Keratinocyte (primary cell): ENCODE measurements at regions not wholly inside any gene's neighbourhood (a gene's known extent, or its start where the extent isn't known, plus 50 kb on each side); places are given as distances from the start of the nearest gene placed in this dataset.
A peak's percentile ranks its signal among the peaks of the same experiment; 100 is the strongest.

ENCODE experiments used
- DNase-seq: peaks from one replicate; pipeline ENCODE4 v3.0.0-alpha.2; 2011; ENCODE audit warnings: low read depth, missing footprints, low spot score
- FAIRE-seq: peaks from 2 replicates; lab custom pipeline; 2011; peaks lifted over from hg19 to GRCh38; lab: Jason Lieb, UNC
- H2AFZ ChIP-seq: 2 replicates; pipeline ENCODE4 v1.6.0; 2012; ENCODE audit warnings: low read length, control low read depth, inconsistent platforms; ENCODE audit not compliant: control insufficient read depth
- H3K27ac ChIP-seq: 2 replicates; pipeline ENCODE4 v1.5.1; 2011; ENCODE audit warnings: low read length; ENCODE audit not compliant: control insufficient read depth, insufficient read depth
- H3K27me3 ChIP-seq: 3 replicates; pipeline ENCODE4 v1.6.0; 2011; ENCODE audit warnings: low read length; ENCODE audit not compliant: control insufficient read depth, insufficient read depth; ENCODE audit errors: extremely low read depth
- H3K36me3 ChIP-seq, 2 experiments: 2 replicates in 1 of 2; 3 replicates in 1 of 2; pipeline ENCODE4 v1.5.1; 2011; ENCODE audit warnings: low read length in 2 of 2, mild to moderate bottlenecking in 1 of 2; ENCODE audit not compliant: control insufficient read depth in 2 of 2, insufficient read depth in 2 of 2; ENCODE audit errors: extremely low read depth in 1 of 2
- H3K4me1 ChIP-seq: 3 replicates; pipeline ENCODE4 v1.5.1; 2011; ENCODE audit warnings: low read length; ENCODE audit not compliant: control insufficient read depth, insufficient read depth; ENCODE audit errors: extremely low read depth
- H3K4me2 ChIP-seq: 3 replicates; pipeline ENCODE4 v1.6.0; 2011; ENCODE audit warnings: low read depth, low read length; ENCODE audit not compliant: control insufficient read depth, insufficient read depth; ENCODE audit errors: extremely low read depth
- H3K4me3 ChIP-seq, 3 experiments: fragments of 200-600 bp in 1 of 3; sonication (generic) in 1 of 3; 2 replicates in 2 of 3; 3 replicates in 1 of 3; pipeline ENCODE4 v1.5.1; 2011 to 2016; ENCODE audit warnings: low read length in 3 of 3, mild to moderate bottlenecking in 3 of 3, control low read depth in 2 of 3, inconsistent platforms in 1 of 3, low read depth in 1 of 3, mixed read lengths in 1 of 3, mixed run types in 1 of 3, moderate library complexity in 1 of 3; ENCODE audit not compliant: control insufficient read depth in 2 of 3, insufficient read depth in 2 of 3; ENCODE audit errors: extremely low read depth in 1 of 3
- H3K79me2 ChIP-seq: 2 replicates; pipeline ENCODE4 v1.6.0; 2012; ENCODE audit warnings: low read length; ENCODE audit not compliant: control insufficient read depth, insufficient read depth
- H3K9ac ChIP-seq: 3 replicates; pipeline ENCODE4 v1.6.0; 2011; ENCODE audit warnings: low read length; ENCODE audit not compliant: control insufficient read depth, insufficient read depth; ENCODE audit errors: extremely low read depth
- H3K9me1 ChIP-seq: 3 replicates; pipeline ENCODE4 v1.6.0; 2011; ENCODE audit warnings: low read length; ENCODE audit not compliant: control insufficient read depth, insufficient read depth; ENCODE audit errors: extremely low read depth
- H3K9me3 ChIP-seq: 2 replicates; pipeline ENCODE4 v1.5.1; 2012; ENCODE audit warnings: low read depth, low read length; ENCODE audit not compliant: control insufficient read depth
- H4K20me1 ChIP-seq: 3 replicates; pipeline ENCODE4 v1.6.0; 2011; ENCODE audit warnings: low read length; ENCODE audit not compliant: control insufficient read depth, insufficient read depth; ENCODE audit errors: extremely low read depth
- CTCF ChIP-seq, 3 experiments: IDR thresholded peaks in 1 of 3; conservative IDR thresholded peaks in 1 of 3; optimal IDR thresholded peaks in 1 of 3; 2 replicates in 2 of 3; 3 replicates in 1 of 3; pipeline versions ENCODE3 to v1.5.1; 2011; ENCODE audit warnings: low read length in 3 of 3, mild to moderate bottlenecking in 3 of 3, moderate library complexity in 2 of 3, control low read depth in 1 of 3, inconsistent platforms in 1 of 3; ENCODE audit not compliant: insufficient read depth in 2 of 3; ENCODE audit errors: extremely low read depth in 1 of 3
- EZH2 ChIP-seq: IDR thresholded peaks from one replicate; pipeline ENCODE4 v1.6.1; 2012; ENCODE audit warnings: inconsistent platforms, mild to moderate bottlenecking, low read length, moderate library complexity
- dilution Hi-C: fragments of 300-500 bp; cut with MboI; formaldehyde crosslinking; loops from one replicate; pipeline ENCODE4 v1.7.0; 2020; ENCODE audit warnings: low sequenced_read_pairs; ENCODE audit not compliant: extremely low pct_ligation_motif_present

- dilution Hi-C loops = no loop called here
- no peak overlapping the region for H3K27ac ChIP-seq
- H3K27me3 ChIP-seq = no peaks in the 10 kb centered on the region
- no peak for DNase-seq
- H3K4me2 ChIP-seq = no peak overlapping the region
- H3K9me3 ChIP-seq = no peaks in the 10 kb centered on the region
- H2AFZ ChIP-seq = no peak overlapping the region
- H3K4me1 ChIP-seq = no peaks in the 10 kb centered on the region
- H4K20me1 ChIP-seq = no peaks in the 10 kb centered on the region
- no peaks in the 10 kb centered on the region for H3K9me1 ChIP-seq
- no peak overlapping the region for H3K4me3 ChIP-seq
- H3K9ac ChIP-seq = no peak overlapping the region
- TF ChIP-seq EZH2 (no peak), CTCF (optimal IDR thresholded peaks at IDR 0.05 in 1 of 3, IDR thresholded peaks at IDR 0.05 in 1 of 3, conservative IDR thresholded peaks at IDR 0.05 in 1 of 3; ENCODE audit: extremely low read depth in 1 of 3, insufficient read depth in 2 of 3, low read length in 3 of 3) (no peak)
- FAIRE-seq = peak; percentile 32
- H3K36me3 ChIP-seq = peaks cover 0 to 2% of the 10 kb centered on the region in 2 experiments
- no peaks in the 10 kb centered on the region for H3K79me2 ChIP-seq
Measured at GRCh38 chr7:110522761-110523200, 568.1 kb upstream of the LRRN3 start.

GRCh38 chr7:110529175-110529574, 561.8 kb upstream of the LRRN3 start:
- no peaks in the 10 kb centered on the region for H4K20me1 ChIP-seq
- H2AFZ ChIP-seq = no peak overlapping the region
- peak; percentile 36 for FAIRE-seq
- dilution Hi-C loops = no loop called here
- no peak for DNase-seq
- H3K4me1 ChIP-seq = peaks cover 28% of the 10 kb centered on the region
- TF ChIP-seq EZH2 (no peak), CTCF (optimal IDR thresholded peaks at IDR 0.05 in 1 of 3, IDR thresholded peaks at IDR 0.05 in 1 of 3, conservative IDR thresholded peaks at IDR 0.05 in 1 of 3; ENCODE audit: extremely low read depth in 1 of 3, insufficient read depth in 2 of 3, low read length in 3 of 3) (no peak)
- no peaks in the 10 kb centered on the region for H3K36me3 ChIP-seq
- no peak overlapping the region for H3K27ac ChIP-seq
- H3K9ac ChIP-seq = no peak overlapping the region
- no peaks in the 10 kb centered on the region for H3K9me3 ChIP-seq
- H3K9me1 ChIP-seq = no peaks in the 10 kb centered on the region
- no peak overlapping the region for H3K4me3 ChIP-seq
- no peaks in the 10 kb centered on the region for H3K27me3 ChIP-seq
- H3K4me2 ChIP-seq = no peak overlapping the region
- H3K79me2 ChIP-seq = no peaks in the 10 kb centered on the region
